ENCODE measurements at regions not wholly inside any gene's neighbourhood (a gene's known extent, or its start where the extent isn't known, plus 50 kb on each side); places are given as distances from the start of the nearest gene placed in this dataset.

DNA sequence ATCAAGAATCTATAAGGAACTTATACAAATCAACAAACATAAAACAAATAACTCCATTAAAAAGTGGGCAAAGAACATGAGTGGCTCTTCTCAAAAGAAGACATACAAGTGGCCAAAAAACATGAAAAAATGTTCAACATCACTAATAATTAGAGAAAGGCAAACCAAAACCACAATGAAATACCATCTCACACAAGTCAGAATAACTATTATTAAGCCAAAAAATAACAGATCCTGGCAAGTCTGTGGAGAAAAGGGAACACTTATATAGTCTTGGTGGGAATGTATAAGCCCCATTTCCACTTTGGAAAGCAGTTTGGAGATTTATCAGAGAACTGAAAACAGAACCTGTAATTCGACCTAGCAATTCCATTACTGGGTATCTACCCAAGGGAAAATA lies 921.0 kb downstream of the KCNA4 start:
- TF ChIP-seq, protein P1, sequence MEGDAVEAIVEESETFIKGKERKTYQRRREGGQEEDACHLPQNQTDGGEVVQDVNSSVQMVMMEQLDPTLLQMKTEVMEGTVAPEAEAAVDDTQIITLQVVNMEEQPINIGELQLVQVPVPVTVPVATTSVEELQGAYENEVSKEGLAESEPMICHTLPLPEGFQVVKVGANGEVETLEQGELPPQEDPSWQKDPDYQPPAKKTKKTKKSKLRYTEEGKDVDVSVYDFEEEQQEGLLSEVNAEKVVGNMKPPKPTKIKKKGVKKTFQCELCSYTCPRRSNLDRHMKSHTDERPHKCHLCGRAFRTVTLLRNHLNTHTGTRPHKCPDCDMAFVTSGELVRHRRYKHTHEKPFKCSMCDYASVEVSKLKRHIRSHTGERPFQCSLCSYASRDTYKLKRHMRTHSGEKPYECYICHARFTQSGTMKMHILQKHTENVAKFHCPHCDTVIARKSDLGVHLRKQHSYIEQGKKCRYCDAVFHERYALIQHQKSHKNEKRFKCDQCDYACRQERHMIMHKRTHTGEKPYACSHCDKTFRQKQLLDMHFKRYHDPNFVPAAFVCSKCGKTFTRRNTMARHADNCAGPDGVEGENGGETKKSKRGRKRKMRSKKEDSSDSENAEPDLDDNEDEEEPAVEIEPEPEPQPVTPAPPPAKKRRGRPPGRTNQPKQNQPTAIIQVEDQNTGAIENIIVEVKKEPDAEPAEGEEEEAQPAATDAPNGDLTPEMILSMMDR (IDR thresholded peaks at IDR 0.05), result no peak
- TF ChIP-seq POLR2A (IDR thresholded peaks at IDR 0.05), result no peak
